ENCODE measurements at regions not wholly inside any gene's neighbourhood (a gene's known extent, or its start where the extent isn't known, plus 50 kb on each side); places are given as distances from the start of the nearest gene placed in this dataset.
A peak's percentile ranks its signal among the peaks of the same experiment; 100 is the strongest.
"Not testable (repeated sequence)": the region's sequence is repeated elsewhere in the genome, so short reads cannot be mapped to it uniquely, and the experiment has no call there.

- no peak for DNase-seq
Observed at GRCh38 chr7:65317372-65317771, 56.3 kb upstream of the ZNF92 start.

- DNase-seq: no peak
Observed at GRCh38 chr7:65310761-65311160, 62.9 kb upstream of the ZNF92 start.

GRCh38 chr7:65308300-65308678 is 65.4 kb upstream of the ZNF92 start:
- DNase-seq: no peak

GRCh38 chr7:65307651-65308299 is 65.9 kb upstream of the ZNF92 start:
- DNase-seq: peak; percentile 29

GRCh38 chr7:65304175-65304574 is 69.5 kb upstream of the ZNF92 start:
- no peak for DNase-seq

GRCh38 chr7:65302883-65303282 is 70.8 kb upstream of the ZNF92 start:
- no peak for DNase-seq

GRCh38 chr7:65301007-65301406 is 72.6 kb upstream of the ZNF92 start:
- DNase-seq: no peak

GRCh38 chr7:65295409-65295808 is 78.2 kb upstream of the ZNF92 start:
- DNase-seq: no peak

GRCh38 chr7:65290340-65290739 is 83.3 kb upstream of the ZNF92 start:
- not testable (repeated sequence) for DNase-seq

- no peak for DNase-seq
Observed at GRCh38 chr7:65287023-65287422, 86.6 kb upstream of the ZNF92 start.

- DNase-seq: no peak
Observed at GRCh38 chr7:65285906-65286864, 87.5 kb upstream of the ZNF92 start.

GRCh38 chr7:65285241-65285640 is 88.4 kb upstream of the ZNF92 start:
- DNase-seq: not testable (repeated sequence)

- no peak for DNase-seq
Observed at GRCh38 chr7:65279795-65280194, 93.9 kb upstream of the ZNF92 start.

- DNase-seq: no peak
Observed at GRCh38 chr7:65276822-65277221, 96.8 kb upstream of the ZNF92 start.

- not testable (repeated sequence) for DNase-seq
Observed at GRCh38 chr7:65271502-65271901, 102.2 kb upstream of the ZNF92 start.

GRCh38 chr7:65269150-65269856 is 104.4 kb upstream of the ZNF92 start:
- DNase-seq: peak; percentile 18

- DNase-seq: no peak
Observed at GRCh38 chr7:65268782-65269149, 104.9 kb upstream of the ZNF92 start.

- DNase-seq: no peak
Observed at GRCh38 chr7:65265933-65266519, 107.6 kb upstream of the ZNF92 start.

GRCh38 chr7:65264258-65264657 is 109.4 kb upstream of the ZNF92 start:
- no peak for DNase-seq

GRCh38 chr7:65260673-65261072 is 113.0 kb upstream of the ZNF92 start:
- not testable (repeated sequence) for DNase-seq

GRCh38 chr7:65259864-65260525 is 113.7 kb upstream of the ZNF92 start:
- DNase-seq: not testable (repeated sequence)

GRCh38 chr7:65254061-65254460 is 119.6 kb upstream of the ZNF92 start:
- DNase-seq: no peak

All from CD4-positive, alpha-beta T cell treated with Interleukin-6 for 4 hours (primary cell).